Dermis blood vessel endothelial cell (primary cell): ENCODE measurements at regions not wholly inside any gene's neighbourhood (a gene's known extent, or its start where the extent isn't known, plus 50 kb on each side); places are given as distances from the start of the nearest gene placed in this dataset.
A peak's percentile ranks its signal among the peaks of the same experiment; 100 is the strongest.

Experiments
- DNase-seq: peaks from one replicate; pipeline ENCODE4 v3.0.0; 2010

- DNase-seq: peak; percentile 70
These were observed 87.0 kb upstream of the EEA1 start for GRCh38 chr12:93015871-93016751.

- DNase-seq: peak; percentile 31
These were observed 87.8 kb upstream of the EEA1 start for GRCh38 chr12:93016752-93017350.

GRCh38 chr12:93018610-93019009 lies 89.5 kb upstream of the EEA1 start:
- DNase-seq: no peak

GRCh38 chr12:93019212-93019927 lies 90.3 kb upstream of the EEA1 start:
- DNase-seq: no peak

GRCh38 chr12:93019975-93020630 lies 91.0 kb upstream of the EEA1 start:
- DNase-seq: peak; percentile 36

GRCh38 chr12:93020631-93021597 lies 91.8 kb upstream of the EEA1 start:
- DNase-seq: peak; percentile 26

- no peak for DNase-seq
These were observed 93.7 kb upstream of the EEA1 start for GRCh38 chr12:93022603-93023340.

GRCh38 chr12:93025145-93026103 lies 96.3 kb upstream of the EEA1 start:
- DNase-seq: peak; percentile 88

GRCh38 chr12:93027041-93027440 lies 97.9 kb upstream of the EEA1 start:
- no peak for DNase-seq

- no peak for DNase-seq
These were observed 100.0 kb upstream of the EEA1 start for GRCh38 chr12:93029091-93029490.

- DNase-seq: no peak
These were observed 101.9 kb upstream of the EEA1 start for GRCh38 chr12:93031028-93031427.

GRCh38 chr12:93032758-93033157 lies 103.7 kb upstream of the EEA1 start:
- peak; percentile 95 for DNase-seq

GRCh38 chr12:93033948-93034347 lies 104.9 kb upstream of the EEA1 start:
- DNase-seq: no peak

- DNase-seq: no peak
These were observed 110.0 kb upstream of the EEA1 start for GRCh38 chr12:93039062-93039461.

- DNase-seq: no peak
These were observed 110.8 kb upstream of the EEA1 start for GRCh38 chr12:93039930-93040329.

- no peak for DNase-seq
These were observed 111.3 kb upstream of the EEA1 start for GRCh38 chr12:93040367-93040766.

GRCh38 chr12:93041416-93041815 lies 112.3 kb upstream of the EEA1 start:
- no peak for DNase-seq

GRCh38 chr12:93042283-93042682 lies 113.2 kb upstream of the EEA1 start:
- DNase-seq: no peak

GRCh38 chr12:93042684-93043083 lies 113.6 kb upstream of the EEA1 start:
- no peak for DNase-seq
